ENCODE measurements at regions not wholly inside any gene's neighbourhood (a gene's known extent, or its start where the extent isn't known, plus 50 kb on each side); places are given as distances from the start of the nearest gene placed in this dataset.

DNA sequence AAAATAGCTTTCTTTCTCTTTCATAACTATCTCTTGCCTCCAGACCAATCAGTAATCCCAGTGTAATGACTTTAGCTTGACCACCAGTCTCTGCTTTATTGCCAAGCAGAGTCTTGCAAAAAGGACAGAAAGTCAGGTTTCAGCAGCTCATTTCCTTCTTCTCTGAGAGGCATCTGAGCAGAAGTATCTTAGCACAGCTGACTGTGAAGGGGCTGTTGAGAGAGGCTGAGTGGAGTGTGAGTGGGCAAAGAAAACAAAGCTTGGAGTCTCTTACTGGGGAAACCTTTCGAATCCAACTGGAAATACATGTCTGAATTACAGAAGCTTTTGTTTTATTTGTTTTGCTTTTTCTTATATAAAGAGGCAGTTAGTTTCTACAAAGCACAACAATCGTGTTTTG lies 170.3 kb upstream of the IGFBP7 start:
- TF ChIP-seq CHD2 (IDR thresholded peaks at IDR 0.05; ENCODE audit: borderline replicate concordance, low read depth, low read length): no peak
- TF ChIP-seq KDM1A (IDR thresholded peaks at IDR 0.05; ENCODE audit: borderline replicate concordance): no peak
- TF ChIP-seq BRCA1 (IDR thresholded peaks at IDR 0.05; ENCODE audit: low read depth, low read length): no peak
- TF ChIP-seq NRF1 (conservative IDR thresholded peaks at IDR 0.05; ENCODE audit: low read depth, low read length): no peak
- TF ChIP-seq NFIC (IDR thresholded peaks at IDR 0.05; ENCODE audit: low read depth, low read length): no peak
- no peak for TF ChIP-seq MTA2 (IDR thresholded peaks at IDR 0.05; ENCODE audit: low read depth)
- TF ChIP-seq PML (IDR thresholded peaks at IDR 0.05; ENCODE audit: low read length): no peak
- TF ChIP-seq RBBP5 (conservative IDR thresholded peaks at IDR 0.05): no peak
- TF ChIP-seq ZNF24 (IDR thresholded peaks at IDR 0.05): no peak
- TF ChIP-seq SMAD1 (IDR thresholded peaks at IDR 0.05; ENCODE audit: low read depth, partially characterized antibody): no peak
- TF ChIP-seq POLR2A (IDR thresholded peaks at IDR 0.05; ENCODE audit: low read depth, low read length): no peak
- no peak for TF ChIP-seq YBX1 (IDR thresholded peaks at IDR 0.05)
- no peak for TF ChIP-seq CBX5 (IDR thresholded peaks at IDR 0.05; ENCODE audit: low read depth)
- no peak for TF ChIP-seq GABPA (IDR thresholded peaks at IDR 0.05; ENCODE audit: low read depth)
- TF ChIP-seq, protein P1, sequence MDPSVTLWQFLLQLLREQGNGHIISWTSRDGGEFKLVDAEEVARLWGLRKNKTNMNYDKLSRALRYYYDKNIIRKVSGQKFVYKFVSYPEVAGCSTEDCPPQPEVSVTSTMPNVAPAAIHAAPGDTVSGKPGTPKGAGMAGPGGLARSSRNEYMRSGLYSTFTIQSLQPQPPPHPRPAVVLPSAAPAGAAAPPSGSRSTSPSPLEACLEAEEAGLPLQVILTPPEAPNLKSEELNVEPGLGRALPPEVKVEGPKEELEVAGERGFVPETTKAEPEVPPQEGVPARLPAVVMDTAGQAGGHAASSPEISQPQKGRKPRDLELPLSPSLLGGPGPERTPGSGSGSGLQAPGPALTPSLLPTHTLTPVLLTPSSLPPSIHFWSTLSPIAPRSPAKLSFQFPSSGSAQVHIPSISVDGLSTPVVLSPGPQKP (IDR thresholded peaks at IDR 0.05; ENCODE audit: low read depth, low read length): no peak
- TF ChIP-seq BMI1 (IDR thresholded peaks at IDR 0.05; ENCODE audit: borderline replicate concordance): no peak
- no peak for TF ChIP-seq SMARCA5 (IDR thresholded peaks at IDR 0.05)
- no peak for TF ChIP-seq EGR1 (IDR thresholded peaks at IDR 0.05; ENCODE audit: borderline replicate concordance in 1 of 2, low read depth in 2 of 2, low read length in 2 of 2)
- no peak for TF ChIP-seq MYC (IDR thresholded peaks at IDR 0.05; ENCODE audit: insufficient read depth, insufficient read length, insufficient replicate concordance, low read length, severe bottlenecking)
- TF ChIP-seq NFXL1 (IDR thresholded peaks at IDR 0.05; ENCODE audit: borderline replicate concordance): no peak
- ChIA-PET POLR2A (no interaction called here), SMC1A (ENCODE audit: uncharacterized antibody, unreplicated experiment) (interaction anchor here (0.6 to 0.8 kb wide), 2 partner anchors 34 to 83 kb away, joined by 3 read pairs; no protein-coding TSS in a partner anchor), RAD21 (ENCODE audit: unreplicated experiment) (no interaction called here), CTCF (no interaction called here)
- no peak for DNase-seq (ENCODE audit: low read depth, low spot score)
- Histone ChIP-seq H3K79me2 (ENCODE audit: control insufficient read depth, insufficient read depth, low read length) (no peaks in the 10 kb centered on the region), H3K4me3 (no peak overlapping the region), H3K9me3 (replicated peaks; ENCODE audit: control insufficient read depth, insufficient read depth, low read length) (no peaks in the 10 kb centered on the region), H4K20me1 (ENCODE audit: control insufficient read depth, insufficient read depth) (no peaks in the 10 kb centered on the region), H3K4me2 (ENCODE audit: control insufficient read depth, insufficient read depth) (no peak overlapping the region), H3K36me3 (ENCODE audit: control insufficient read depth in 2 of 2, insufficient read depth in 2 of 2, low read length in 1 of 2) (no peaks in the 10 kb centered on the region), H3K27ac (ENCODE audit: control insufficient read depth, insufficient read depth) (no peak overlapping the region), H2AFZ (ENCODE audit: control insufficient read depth, low read depth, low read length) (no peak overlapping the region), H3K4me1 (ENCODE audit: control insufficient read depth, insufficient read depth, low read length) (no peaks in the 10 kb centered on the region), H3K9ac (ENCODE audit: control insufficient read depth, insufficient read depth, low read length) (no peak overlapping the region), H3K27me3 (replicated peaks in 1 of 2; ENCODE audit: control insufficient read depth in 2 of 2, insufficient read depth in 2 of 2, low read length in 1 of 2) (peaks cover 0 to 2% of the 10 kb centered on the region in 2 experiments; a peak in 1 of 4 replicates)
- intact Hi-C loops (cut with micrococcal nuclease; ENCODE audit: unreplicated experiment) (no loop called here), in situ Hi-C loops (cut with MboI) (no loop called here)
- no peak for ATAC-seq
- BruUV-seq (replicated peaks): no TSS peak
- FAIRE-seq: no peak
- WGBS (ENCODE audit: insufficient coverage, insufficient replicate concordance, low lambda C conversion rate, missing lambda C conversion rate): 2% methylated on average over 2 of the region's 2 CpGs

Data from GM12878 (cell line).